ENCODE measurements at regions not wholly inside any gene's neighbourhood (a gene's known extent, or its start where the extent isn't known, plus 50 kb on each side); places are given as distances from the start of the nearest gene placed in this dataset.
"Not testable (repeated sequence)": the region's sequence is repeated elsewhere in the genome, so short reads cannot be mapped to it uniquely, and the experiment has no call there.

DNA sequence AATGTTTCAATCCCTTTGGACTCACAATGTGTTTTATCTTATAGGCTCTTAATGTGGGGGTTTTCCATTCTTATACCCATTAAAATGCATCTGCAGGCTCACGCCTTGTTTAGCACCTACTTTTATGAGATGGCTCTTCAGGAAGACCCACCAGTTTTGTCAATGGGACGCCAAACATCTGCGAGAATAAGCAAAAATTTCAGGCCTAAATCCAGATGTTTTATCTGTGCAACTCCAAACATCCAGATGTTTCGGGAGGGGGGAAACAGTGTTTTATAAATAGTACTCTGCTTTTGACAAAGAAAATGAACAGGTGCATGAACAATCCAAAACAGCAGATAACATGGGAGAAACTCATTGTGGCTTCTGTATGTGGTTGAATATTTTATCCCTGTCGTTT is 342.8 kb downstream of the DHX15 start:
- no peak for DNase-seq (ENCODE audit: low read depth)

DNA sequence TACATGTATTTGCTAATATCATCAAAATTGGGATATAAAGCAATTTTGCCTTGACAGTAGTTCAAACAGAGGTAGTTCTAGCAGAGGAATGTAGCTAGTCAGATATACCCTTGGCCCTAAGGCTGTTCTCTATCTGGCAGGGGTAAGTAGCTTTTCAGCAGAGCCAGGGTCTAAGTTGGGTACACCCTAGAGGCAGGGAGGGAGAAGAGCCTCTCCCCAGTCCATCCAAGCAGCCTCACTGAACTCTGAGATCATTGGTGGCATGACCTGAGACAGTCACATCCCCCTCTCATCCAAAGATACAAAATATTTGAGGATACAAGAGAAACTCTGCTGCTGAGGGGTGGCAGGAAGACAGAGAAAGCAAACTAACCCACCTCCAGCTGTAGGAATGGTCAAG is 343.7 kb downstream of the DHX15 start:
- DNase-seq (ENCODE audit: low read depth): no peak

DNA sequence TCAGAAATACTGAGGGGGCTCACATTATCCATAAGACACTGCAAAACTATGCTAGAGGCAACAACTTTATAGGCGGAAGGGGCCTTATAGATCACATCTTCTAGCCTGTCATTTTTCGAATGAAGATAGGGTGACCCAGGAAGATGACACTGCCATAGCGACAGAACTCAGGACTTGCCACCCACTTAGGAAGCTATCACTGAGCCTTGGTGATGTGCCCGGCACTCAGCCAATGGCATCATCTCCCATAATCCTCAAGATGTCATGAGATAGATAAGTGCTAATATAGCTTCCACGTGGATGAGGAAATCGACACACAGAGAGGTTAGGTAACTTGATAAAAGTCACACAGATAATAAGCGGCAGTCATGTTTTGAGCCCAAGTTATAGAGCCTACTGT is 346.6 kb downstream of the DHX15 start:
- no peak for DNase-seq (ENCODE audit: low read depth)

DNA sequence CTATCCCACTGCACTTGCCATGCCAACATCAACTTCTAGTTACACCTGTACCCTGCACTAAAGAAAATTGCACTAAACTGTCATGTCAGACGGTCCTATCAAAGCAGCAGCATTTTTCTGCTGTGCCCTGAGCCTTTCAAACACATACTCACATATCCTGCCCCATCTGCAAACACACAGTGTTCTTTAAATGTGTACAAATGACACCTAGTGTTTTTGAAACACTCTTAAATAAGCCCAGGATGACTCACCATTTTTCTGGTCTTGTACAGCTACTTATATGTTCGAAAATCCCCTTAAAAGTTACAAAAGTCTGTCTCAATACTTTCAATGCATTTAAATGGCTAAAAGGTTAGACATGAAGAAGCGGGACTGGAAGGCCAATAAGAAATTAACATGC is 346.7 kb upstream of the PPARGC1A start:
- DNase-seq (ENCODE audit: low read depth): no peak

DNA sequence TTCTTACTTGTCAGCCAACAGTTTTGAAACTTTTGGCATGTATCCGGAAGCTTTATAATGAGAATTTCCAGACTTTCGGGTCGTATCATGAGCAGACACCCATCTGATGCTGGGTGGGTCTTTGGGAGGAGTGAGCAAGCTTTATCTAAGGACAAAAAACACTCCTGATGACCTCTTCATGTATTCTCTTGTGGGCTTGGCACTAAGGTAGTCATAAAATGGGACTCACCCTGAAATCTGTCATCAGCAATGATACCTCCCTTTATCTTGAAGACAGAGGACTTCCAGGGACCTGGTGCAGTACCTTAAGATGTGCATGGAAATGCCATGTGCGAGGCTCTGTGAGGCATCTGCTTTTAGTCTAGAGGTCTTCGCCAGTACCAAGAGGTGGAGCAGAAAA is 346.3 kb upstream of the PPARGC1A start:
- no peak for DNase-seq (ENCODE audit: low read depth)

DNA sequence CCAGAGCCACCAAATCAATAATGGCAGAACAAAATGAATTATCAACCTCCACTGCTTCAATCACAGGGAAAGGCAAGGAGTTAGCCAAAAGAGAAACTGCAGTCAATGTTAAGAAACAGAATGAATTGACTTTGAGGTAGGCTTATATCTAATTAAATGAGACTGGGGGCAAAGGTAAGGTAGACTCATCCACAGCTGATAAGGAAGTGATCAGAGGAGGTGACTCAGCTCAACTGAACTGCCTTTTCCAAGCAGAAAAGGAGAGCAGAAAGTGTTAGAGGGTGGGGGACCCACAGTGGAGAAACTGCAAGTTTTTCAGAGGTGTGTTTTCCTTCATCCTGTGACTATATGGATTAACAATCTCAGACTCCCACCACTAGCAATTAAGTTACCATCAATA is 345.8 kb upstream of the PPARGC1A start:
- no peak for DNase-seq (ENCODE audit: low read depth)

DNA sequence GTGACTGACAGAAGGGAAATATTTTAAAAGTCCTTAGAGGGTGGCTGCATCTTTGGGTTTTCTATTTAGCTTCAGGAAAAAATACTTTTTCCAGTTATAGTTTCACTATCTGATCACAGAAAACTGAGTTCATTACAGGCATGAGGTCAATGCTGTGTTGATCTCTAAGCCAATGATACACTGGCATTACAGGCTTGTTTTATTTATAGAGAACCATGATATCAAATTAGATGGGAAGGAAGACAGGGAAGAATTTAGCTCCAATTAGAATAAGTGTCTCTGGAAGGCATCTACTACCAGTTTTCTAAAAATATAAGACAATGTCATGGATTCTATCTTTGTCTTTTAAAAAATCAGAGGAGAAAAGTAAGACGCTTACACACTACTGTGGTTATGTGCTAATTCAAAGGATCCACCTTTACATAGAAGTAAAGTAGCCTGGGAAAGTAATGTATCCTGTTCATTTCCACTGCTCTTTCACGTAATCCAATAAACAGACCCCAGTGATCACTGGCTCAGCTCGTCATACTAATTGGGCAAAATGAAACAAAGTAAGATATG is 344.5 kb upstream of the PPARGC1A start:
- DNase-seq (ENCODE audit: low read depth): no peak

DNA sequence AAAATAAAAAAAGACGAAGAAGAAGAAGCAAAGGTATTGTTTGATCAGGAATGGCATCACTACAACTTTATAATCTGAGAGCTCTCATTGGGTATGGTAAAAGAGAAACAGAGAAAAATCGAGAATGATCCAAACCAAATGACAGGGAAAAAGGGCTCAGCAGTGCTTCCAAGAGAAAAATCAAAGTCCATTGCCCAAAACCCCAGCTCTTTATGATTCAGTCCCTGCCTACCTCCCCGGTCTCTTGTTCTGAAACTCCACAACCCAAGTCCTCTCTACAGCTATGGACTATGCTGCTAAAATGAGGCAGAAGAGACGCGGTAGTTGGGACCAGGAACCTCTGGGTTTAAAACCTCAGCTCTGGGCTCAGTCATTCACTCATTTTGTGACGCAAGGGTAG is 341.1 kb upstream of the PPARGC1A start:
- DNase-seq (ENCODE audit: low read depth): no peak

DNA sequence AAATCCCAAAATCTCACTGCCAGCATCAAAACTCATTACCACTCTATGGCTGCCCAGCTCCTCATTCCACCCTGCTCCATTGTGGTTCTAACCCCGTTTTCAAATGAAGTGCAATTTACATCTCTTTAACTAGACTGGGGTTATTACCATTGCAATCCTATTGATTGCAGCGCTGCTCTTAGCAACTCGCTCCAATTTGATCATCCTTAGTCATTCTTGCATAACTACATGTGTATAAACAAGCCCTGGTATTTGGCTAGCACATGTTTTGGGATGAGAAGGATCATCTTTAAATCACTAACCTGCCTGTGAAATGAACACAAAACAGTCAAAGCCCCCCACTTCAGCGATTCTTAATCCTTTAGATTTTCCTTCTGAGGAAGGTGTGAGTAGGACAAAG is 340.1 kb upstream of the PPARGC1A start:
- DNase-seq (ENCODE audit: low read depth): peak; percentile 73

DNA sequence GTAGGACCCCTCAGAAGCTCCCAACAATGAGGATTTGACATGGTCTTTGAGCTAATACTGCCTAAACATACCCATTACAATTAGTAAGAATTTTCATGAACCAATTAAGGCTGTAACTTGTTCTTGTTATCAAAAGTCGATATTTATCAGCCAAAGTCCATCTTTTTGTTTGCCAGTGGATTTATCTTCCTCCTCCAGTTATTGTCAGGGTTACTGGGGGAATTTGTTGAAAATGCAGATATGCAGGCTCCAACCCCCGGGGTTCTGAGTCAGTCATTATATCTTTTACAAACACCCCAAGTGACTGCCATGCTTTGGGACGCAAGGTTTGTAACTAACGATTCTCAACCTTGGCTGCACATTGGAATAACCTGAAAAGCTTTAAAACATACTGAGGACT is 338.8 kb upstream of the PPARGC1A start:
- DNase-seq (ENCODE audit: low read depth): no peak

DNA sequence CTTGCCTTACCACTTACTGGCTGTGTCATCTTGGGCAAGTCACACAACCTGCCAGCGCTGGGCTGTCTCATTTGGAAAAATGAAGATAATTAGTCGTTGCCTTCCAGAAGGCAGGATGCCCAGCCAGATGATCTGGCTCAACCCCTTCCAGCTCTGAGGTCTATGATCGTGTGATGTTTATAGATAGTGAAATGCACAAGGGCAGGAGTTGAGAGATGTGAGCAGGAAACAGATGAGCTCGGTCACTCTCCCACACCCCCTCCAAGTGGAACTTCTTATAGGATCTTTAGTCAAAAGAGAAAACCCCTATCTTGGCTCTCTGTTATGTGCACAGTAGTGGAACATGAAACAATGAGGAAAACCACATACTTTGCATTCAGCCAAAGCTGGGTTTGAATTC is 336.8 kb upstream of the PPARGC1A start:
- DNase-seq (ENCODE audit: low read depth): no peak

DNA sequence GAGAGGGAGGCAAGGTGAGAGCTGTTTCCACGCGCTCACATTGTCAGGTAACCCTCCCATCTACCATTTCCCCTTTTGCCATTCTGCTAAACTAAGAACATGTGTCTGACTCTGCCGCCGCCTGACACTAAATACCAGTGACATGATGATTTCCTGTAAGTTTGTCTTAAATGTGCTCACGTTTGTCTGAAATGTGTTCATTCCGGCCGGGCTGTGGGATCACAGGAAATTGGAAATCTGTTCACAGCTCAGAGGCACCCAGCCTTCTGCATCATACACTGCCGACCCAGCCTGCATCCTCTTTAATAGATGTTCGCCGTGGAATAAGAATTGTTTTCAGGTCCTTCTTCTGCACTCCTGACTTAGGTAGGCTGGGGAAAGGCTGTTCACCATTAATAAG is 336.2 kb upstream of the PPARGC1A start:
- DNase-seq (ENCODE audit: low read depth): no peak

DNA sequence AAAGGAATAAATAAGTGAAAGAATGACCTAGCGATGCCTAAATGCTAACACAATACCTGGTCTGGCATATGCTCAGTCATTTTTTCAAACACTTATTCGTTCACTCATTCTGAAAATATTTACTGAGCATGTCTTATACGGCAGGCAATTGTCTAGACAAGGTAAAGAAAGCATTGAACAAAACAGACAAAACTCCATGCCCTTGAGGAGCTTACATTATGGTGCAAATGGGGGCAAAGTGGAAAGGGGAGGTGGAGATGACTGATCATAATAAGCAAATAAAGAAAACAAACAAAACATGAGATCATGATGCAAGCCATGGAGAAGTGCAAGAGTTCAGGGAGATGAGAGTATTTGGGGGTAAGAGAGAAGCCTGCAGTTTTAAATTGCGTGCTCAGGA is 334.6 kb upstream of the PPARGC1A start:
- no peak for DNase-seq (ENCODE audit: low read depth)

DNA sequence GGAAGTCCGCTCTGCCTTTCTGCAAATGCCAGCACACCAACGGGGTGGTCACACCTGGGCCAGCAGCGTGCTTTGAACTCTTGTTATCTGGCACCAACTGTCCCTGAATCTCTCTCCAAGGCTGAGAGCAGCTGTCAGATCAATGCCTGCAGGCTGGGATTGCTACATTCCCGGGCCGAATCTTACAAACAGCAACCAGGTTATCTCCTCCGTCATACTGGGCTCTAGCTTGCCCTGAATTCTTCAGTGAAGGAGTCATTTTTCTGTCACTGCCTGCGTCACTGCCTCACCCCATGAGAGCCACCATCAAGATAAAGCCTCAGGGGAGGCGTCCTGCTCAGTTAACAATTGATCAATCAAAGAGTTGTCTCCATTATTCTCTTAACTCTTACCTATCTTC is 329.4 kb upstream of the PPARGC1A start:
- no peak for DNase-seq (ENCODE audit: low read depth)

DNA sequence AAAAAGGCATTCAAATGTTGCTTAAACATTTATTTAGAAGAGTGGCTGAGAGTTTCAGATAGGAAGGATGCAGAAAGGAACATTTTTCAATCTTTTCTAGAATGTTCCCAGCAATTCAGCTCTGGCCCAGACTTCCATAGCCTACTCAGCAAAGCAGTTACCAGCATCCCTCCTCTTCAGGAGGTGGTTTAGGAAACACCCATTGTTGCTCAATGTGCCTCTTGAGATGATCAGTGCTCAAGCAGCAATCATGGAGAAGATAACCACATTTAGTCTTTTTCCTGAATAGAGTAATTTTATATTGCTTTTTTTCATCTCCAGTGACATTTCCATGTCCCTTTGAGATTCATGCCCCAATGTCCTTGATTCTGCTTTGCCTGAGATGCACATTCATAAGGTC is 328.7 kb upstream of the PPARGC1A start:
- DNase-seq (ENCODE audit: low read depth): no peak

DNA sequence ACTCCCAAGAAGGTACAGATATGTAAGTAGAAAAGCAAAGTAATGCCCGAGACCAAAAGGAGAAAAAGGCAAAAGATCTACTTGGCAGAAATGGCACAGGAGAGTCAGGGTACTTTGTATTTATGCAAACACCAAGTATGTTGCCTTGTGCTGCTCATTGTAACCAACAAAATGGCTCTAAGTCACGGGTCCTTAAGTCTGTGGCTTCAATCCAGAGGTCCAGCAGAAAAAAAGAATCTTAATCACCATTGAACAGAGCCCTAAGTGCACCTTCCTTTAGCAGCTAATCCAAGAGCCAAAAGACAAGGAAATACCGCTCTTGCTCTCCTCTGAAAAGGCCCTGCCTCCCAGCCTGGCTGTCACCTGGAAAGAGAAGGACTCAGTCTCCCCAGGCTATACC is 324.9 kb upstream of the PPARGC1A start:
- DNase-seq (ENCODE audit: low read depth): no peak

DNA sequence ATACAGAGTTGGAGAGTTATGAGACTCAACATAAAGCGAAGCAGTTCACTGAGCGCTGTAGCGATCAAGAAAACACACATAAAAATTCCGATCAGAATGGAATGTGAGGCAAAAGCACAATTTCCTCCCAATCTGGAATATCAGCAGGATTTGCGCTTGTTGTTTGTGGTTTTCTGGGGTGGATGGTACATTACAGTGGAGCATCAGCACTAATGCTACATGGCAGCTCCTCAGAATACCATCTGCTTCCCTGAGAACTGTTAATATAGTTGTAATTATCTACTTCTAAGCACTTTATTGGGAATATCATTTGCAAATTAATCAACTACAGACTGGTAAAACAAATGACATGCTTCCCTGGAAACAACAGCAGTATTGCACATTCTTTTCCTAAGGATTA is 324.1 kb upstream of the PPARGC1A start:
- no peak for DNase-seq (ENCODE audit: low read depth)

DNA sequence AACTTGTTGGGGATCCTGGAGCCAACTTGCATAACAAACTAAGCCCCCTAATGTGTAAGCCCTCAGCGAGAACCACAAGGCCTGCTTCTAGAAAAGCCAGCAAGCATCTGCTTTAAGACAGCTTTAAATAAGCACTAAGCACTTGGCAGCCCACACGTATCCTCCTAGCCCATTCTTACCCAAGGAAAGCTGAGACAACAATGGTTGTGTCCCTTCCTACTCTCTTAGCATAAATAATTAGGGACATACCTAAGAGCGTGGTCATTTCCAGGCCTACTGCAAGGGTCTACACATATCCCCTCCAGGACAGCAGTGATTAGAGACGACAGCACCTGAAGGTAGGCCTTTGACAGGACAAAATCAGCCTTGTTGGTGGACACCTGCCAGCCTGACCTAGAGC is 322.8 kb upstream of the PPARGC1A start:
- DNase-seq (ENCODE audit: low read depth): no peak

DNA sequence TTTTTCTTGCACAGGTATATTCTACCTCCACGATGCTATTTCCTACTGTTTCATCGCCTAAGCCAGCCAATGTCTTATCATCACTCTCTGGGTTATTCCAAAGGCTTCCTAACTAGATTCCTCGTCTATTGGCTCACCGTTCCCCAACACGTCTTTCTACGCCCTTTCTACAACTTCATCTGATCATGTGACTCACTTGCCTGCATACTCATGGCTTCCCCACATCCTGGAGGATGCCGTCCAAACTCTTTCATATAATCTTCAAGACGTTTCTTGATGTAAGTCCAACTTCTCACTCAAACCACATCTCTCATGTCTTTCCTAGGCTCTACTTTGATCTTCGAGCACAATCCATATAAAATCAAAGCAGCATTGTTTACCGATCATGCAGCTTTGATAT is 322.0 kb upstream of the PPARGC1A start:
- no peak for DNase-seq (ENCODE audit: low read depth)

DNA sequence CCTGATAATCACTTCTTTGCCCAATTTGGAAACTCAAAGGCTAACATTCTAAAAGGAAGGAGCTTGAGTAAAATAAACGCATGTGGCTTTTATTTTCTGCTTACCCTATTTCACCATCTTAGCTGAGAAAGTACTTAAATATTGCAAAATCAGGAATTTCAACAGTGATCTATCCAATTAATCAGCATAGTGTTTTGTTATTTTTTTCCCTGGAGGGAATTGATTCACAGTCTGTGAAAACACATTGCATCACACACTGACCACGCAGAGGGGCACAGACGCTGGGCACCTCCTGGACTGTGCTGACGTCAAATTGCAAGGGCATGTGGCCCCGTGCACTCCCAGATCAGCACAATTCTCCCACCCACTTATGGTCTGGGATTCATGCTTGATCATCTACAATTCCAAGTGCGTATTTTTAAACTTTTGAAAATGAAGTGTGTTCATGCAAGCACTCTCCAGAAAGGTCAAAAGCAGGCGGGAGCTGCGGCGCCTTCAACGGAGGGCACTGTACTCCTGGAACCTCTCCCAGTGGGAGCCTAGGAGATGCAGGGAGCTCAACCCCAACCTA is 320.6 kb upstream of the PPARGC1A start:
- DNase-seq (ENCODE audit: low read depth): peak; percentile 98

DNA sequence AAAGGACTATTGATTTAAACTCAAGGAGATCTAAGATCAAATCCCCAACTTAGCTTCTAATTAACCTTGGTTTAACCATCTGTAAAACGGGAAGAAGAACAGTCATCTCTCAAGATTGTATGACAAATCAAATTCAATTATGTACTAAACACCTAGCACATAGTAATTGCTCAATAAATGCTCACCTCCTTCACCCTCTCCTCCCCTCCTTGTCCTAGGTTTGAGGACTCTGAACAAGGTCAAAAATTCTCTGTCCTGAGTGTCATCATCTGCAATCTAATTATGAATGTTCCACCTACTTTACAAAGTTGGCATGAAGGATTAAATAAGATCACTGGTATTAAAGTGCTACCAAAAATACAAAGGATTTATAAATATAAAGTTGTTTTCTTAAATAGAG is 320.1 kb upstream of the PPARGC1A start:
- DNase-seq (ENCODE audit: low read depth): no peak

DNA sequence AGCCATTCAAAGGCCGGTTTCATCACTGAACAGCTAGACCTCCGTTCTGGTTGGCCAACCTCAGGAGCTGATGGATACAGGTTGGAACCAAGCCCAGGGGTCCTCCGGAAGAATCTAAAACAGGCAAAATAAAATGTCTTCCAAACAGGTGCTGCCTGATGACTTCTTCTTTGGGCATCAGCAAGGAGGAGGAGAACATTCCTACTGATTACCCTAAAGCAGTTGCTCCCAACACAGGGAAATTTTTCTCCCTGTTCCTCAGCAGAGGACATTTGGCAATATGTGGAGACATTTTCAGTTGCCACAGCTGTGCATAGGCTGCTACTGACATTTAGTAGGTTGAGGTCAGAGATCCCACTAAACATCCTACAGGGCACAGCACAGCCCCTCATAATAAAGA is 319.3 kb upstream of the PPARGC1A start:
- DNase-seq (ENCODE audit: low read depth): no peak

DNA sequence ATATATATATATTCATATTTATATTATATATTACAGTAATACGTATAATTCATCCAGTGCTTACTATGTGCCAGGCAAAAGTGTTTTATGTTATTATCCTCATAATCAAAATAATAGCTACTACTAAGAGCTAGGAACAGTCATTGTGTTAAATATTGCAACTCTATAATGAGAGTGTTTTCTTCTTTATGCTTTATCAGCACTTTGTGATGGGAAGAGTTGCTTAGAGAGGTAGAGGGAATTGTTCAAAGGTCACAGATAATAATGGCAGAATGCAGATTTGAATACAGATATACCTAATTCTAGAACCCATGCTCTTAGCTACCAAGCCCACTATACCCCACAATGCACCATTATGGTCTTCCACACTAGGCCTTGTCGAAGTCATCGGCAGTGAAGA is 318.8 kb upstream of the PPARGC1A start:
- DNase-seq (ENCODE audit: low read depth): no peak

DNA sequence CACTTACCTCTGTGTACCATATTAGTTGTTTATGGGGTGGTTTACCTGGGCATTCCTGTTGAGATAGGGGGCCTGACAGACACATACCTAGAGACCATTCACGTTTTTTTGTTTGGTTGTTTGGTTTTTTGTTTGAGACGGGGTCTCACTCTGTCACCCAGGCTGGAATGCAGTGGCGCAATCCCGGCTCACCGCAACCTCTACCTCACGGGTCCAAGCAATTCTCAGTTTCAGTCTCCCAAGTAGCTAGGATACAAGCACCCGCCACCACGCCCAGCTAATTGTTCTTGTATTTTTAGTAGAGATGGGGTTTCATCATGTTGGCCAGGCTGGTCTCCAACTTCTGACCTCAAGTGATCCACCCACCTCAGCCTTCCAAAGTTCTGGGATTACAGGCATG is 314.9 kb upstream of the PPARGC1A start:
- not testable (repeated sequence) for DNase-seq (ENCODE audit: low read depth)

DNA sequence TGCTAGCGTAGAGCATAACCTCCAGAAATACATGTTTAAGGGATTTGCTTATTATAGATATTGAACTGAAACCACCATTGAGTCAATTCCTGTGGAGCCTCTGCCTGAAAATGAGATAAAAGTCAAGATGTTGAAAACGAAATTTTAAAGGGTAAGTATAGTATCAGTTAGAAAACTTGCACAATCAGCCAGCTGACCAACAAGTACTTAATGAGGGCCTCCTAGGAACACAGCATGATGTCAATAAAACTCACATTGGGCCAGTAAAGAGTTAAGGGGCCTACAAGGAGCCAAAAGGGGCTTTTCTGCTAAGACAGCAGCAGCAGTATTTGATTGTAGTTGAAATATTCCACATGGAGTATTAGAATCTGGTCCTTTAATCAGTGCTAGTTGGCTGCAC is 314.1 kb upstream of the PPARGC1A start:
- DNase-seq (ENCODE audit: low read depth): no peak
